Neutrophil (primary cell): ENCODE measurements at regions not wholly inside any gene's neighbourhood (a gene's known extent, or its start where the extent isn't known, plus 50 kb on each side); places are given as distances from the start of the nearest gene placed in this dataset.

ENCODE experiments used
- H3K27ac ChIP-seq: fragments of 200-600 bp; sonication (generic); 2 replicates; pipeline ENCODE4 v1.5.1; 2016; ENCODE audit warnings: mild to moderate bottlenecking, moderate library complexity
- H3K27me3 ChIP-seq: fragments of 200-600 bp; sonication (generic); 2 replicates; pipeline ENCODE4 v1.6.0; 2016; ENCODE audit warnings: mild to moderate bottlenecking
- H3K36me3 ChIP-seq: fragments of 200-600 bp; sonication (generic); 2 replicates; pipeline ENCODE4 v1.5.1; 2017
- H3K4me1 ChIP-seq, 2 experiments: fragments of 200-600 bp in 1 of 2; sonication (generic) in 1 of 2; 1 replicate in 1 of 2; 2 replicates in 1 of 2; pipeline versions ENCODE4 v1.5.1 to v1.6.1; 2013 to 2016; ENCODE audit warnings: low read depth in 1 of 2, low read length in 1 of 2, mild to moderate bottlenecking in 1 of 2, moderate library complexity in 1 of 2; ENCODE audit not compliant: control insufficient read depth in 1 of 2, insufficient read depth in 1 of 2
- H3K4me3 ChIP-seq, 2 experiments: fragments of 200-600 bp in 1 of 2; sonication (generic) in 1 of 2; 1 replicate in 1 of 2; 2 replicates in 1 of 2; pipeline ENCODE4 v1.5.1; 2013 to 2016; ENCODE audit warnings: low read depth in 1 of 2, low read length in 1 of 2, mild to moderate bottlenecking in 1 of 2, moderate library complexity in 1 of 2
- H3K9me3 ChIP-seq: fragments of 200-600 bp; sonication (generic); 2 replicates; pipeline ENCODE4 v1.5.1; 2016
- CTCF ChIP-seq: fragments of 200-600 bp; sonication (generic); IDR thresholded peaks from 2 replicates; pipeline ENCODE4 v1.5.1; 2016; ENCODE audit warnings: antibody characterized with exemption

- no peaks in the 10 kb centered on the region for H3K36me3 ChIP-seq
- H3K27ac ChIP-seq: no peak overlapping the region
- H3K4me1 ChIP-seq: no peaks in the 10 kb centered on the region
- H3K4me3 ChIP-seq: no peak overlapping the region
- H3K9me3 ChIP-seq: no peaks in the 10 kb centered on the region
- no peak for TF ChIP-seq CTCF
- H3K27me3 ChIP-seq: no peaks in the 10 kb centered on the region
These were observed 421.2 kb downstream of the CMPK2 start for GRCh38 chr2:6444514-6444913.

- H3K4me3 ChIP-seq: no peak overlapping the region
- H3K36me3 ChIP-seq: no peaks in the 10 kb centered on the region
- H3K27ac ChIP-seq: no peak overlapping the region
- no peak for TF ChIP-seq CTCF
- H3K4me1 ChIP-seq: no peaks in the 10 kb centered on the region
- H3K9me3 ChIP-seq: no peaks in the 10 kb centered on the region
- H3K27me3 ChIP-seq: no peaks in the 10 kb centered on the region
These were observed 420.6 kb downstream of the CMPK2 start for GRCh38 chr2:6445156-6445555.

DNA sequence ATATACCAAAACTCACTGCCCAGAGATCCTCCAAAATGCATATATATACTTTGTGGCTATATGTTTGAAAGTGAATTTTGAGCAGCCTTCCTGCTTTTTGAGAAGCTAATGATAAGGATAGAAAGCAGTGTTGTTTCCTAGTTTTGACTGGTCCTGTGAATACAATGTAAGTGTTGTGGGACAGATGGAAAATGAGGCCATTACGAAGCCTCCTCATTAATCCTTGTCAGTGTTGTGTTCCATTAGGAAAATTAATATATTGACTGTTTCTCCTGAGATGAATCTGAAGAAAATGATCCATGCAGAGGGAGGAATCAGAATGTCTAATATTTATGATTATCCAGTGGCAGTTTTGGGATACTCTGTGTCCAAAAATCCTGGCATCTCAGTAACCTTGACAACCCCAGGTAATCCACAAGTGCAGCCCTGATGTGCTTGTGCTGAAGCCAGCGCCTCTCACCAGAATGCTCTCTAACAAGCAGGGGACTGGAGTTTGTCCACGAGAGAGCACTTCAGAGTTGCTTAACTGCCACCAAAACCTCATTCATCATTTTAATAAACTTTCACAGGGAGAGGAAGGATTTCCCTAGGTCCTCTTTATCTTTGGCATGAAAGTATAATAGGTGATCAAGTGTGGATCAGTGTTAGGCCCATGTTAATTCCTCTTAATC is 418.6 kb downstream of the CMPK2 start:
- Histone ChIP-seq H3K4me3 (no peak overlapping the region), H3K9me3 (no peaks in the 10 kb centered on the region), H3K36me3 (no peaks in the 10 kb centered on the region), H3K4me1 (no peaks in the 10 kb centered on the region), H3K27me3 (no peaks in the 10 kb centered on the region), H3K27ac (no peak overlapping the region)
- no peak for TF ChIP-seq CTCF

GRCh38 chr2:6448893-6449292 is 416.8 kb downstream of the CMPK2 start:
- Histone ChIP-seq H3K27me3 (no peaks in the 10 kb centered on the region), H3K9me3 (no peaks in the 10 kb centered on the region), H3K4me1 (no peaks in the 10 kb centered on the region), H3K27ac (no peak overlapping the region), H3K36me3 (no peaks in the 10 kb centered on the region), H3K4me3 (no peak overlapping the region)
- TF ChIP-seq CTCF: no peak

GRCh38 chr2:6449343-6449742 is 416.4 kb downstream of the CMPK2 start:
- H3K9me3 ChIP-seq: no peaks in the 10 kb centered on the region
- TF ChIP-seq CTCF: no peak
- H3K4me3 ChIP-seq: no peak overlapping the region

More at GRCh38 chr2:6449343-6449742, 416.4 kb downstream of the CMPK2 start:
- no peaks in the 10 kb centered on the region for H3K36me3 ChIP-seq
- H3K4me1 ChIP-seq: no peaks in the 10 kb centered on the region
- H3K27ac ChIP-seq: no peak overlapping the region
- no peaks in the 10 kb centered on the region for H3K27me3 ChIP-seq
